ENCODE measurements at regions not wholly inside any gene's neighbourhood (a gene's known extent, or its start where the extent isn't known, plus 50 kb on each side); places are given as distances from the start of the nearest gene placed in this dataset.

GRCh38 chr11:95500466-95500865 is 269.5 kb upstream of the SESN3 start:
- no TSS peak for BruUV-seq (replicated peaks)
- Histone ChIP-seq H3K9me3 (replicated peaks; ENCODE audit: control insufficient read depth, insufficient read depth, low read length) (no peaks in the 10 kb centered on the region), H3K79me2 (ENCODE audit: control insufficient read depth, insufficient read depth, low read length) (no peaks in the 10 kb centered on the region), H3K9me1 (replicated peaks; ENCODE audit: control insufficient read depth, extremely low read depth, insufficient read depth, low read length) (no peaks in the 10 kb centered on the region), H3K4me2 (ENCODE audit: insufficient read depth, low read length) (no peak overlapping the region), H3K36me3 (ENCODE audit: control insufficient read depth in 2 of 2, extremely low read depth in 1 of 2, insufficient read depth in 2 of 2, low read length in 2 of 2) (no peaks in the 10 kb centered on the region), H3K27ac (ENCODE audit: insufficient read depth, low read depth, low read length) (no peak overlapping the region), H3K27me3 (ENCODE audit: control insufficient read depth in 2 of 2, insufficient read depth in 2 of 2, low read length in 2 of 2) (no peaks in the 10 kb centered on the region), H4K20me1 (replicated peaks; ENCODE audit: control insufficient read depth, extremely low read depth, insufficient read depth, low read length) (no peaks in the 10 kb centered on the region), H3K4me3 (replicated peaks in 1 of 3; ENCODE audit: insufficient read depth in 1 of 3, low read depth in 1 of 3, low read length in 3 of 3) (no peak overlapping the region), H2AFZ (ENCODE audit: low read depth, low read length) (no peak overlapping the region), H3K4me1 (ENCODE audit: control insufficient read depth, extremely low read depth, insufficient read depth, low read length) (no peaks in the 10 kb centered on the region), H3K9ac (replicated peaks; ENCODE audit: extremely low read depth, insufficient read depth, low read length) (no peak overlapping the region)
- dilution Hi-C loops (cut with MboI; ENCODE audit: extremely low pct_ligation_motif_present, low sequenced_read_pairs), result no loop called here
- ChIA-PET POLR2A (no interaction called here), CTCF (no interaction called here)
- intact Hi-C loops (cut with micrococcal nuclease), result no loop called here
- TF ChIP-seq MYC (IDR thresholded peaks at IDR 0.05; ENCODE audit: low read depth, low read length) (no peak), POLR2AphosphoS5 (IDR thresholded peaks at IDR 0.05; ENCODE audit: insufficient read depth, low read depth, low read length) (no peak), EZH2 (IDR thresholded peaks at IDR 0.05; ENCODE audit: borderline replicate concordance, low read depth, low read length, severe bottlenecking) (no peak), MAX (IDR thresholded peaks at IDR 0.05; ENCODE audit: insufficient read depth, insufficient read length) (no peak), JUN (IDR thresholded peaks at IDR 0.05; ENCODE audit: borderline replicate concordance, insufficient read depth, insufficient read length, low read depth) (no peak), CTCF (IDR thresholded peaks at IDR 0.05; ENCODE audit: extremely low read depth in 1 of 2, insufficient read depth in 1 of 2, low read depth in 1 of 2, low read length in 2 of 2) (no peak), POLR2A (IDR thresholded peaks at IDR 0.05; ENCODE audit: low read depth, low read length) (no peak), GATA2 (IDR thresholded peaks at IDR 0.05; ENCODE audit: insufficient read depth, insufficient read length, low read depth, low read length) (no peak), FOS (IDR thresholded peaks at IDR 0.05; ENCODE audit: borderline replicate concordance, insufficient read depth, low read length) (no peak)
- FAIRE-seq (no peak), DNase-seq (ENCODE audit: low read depth, low spot score) (no peak)

All from endothelial cell of umbilical vein (primary cell).